ENCODE measurements at regions not wholly inside any gene's neighbourhood (a gene's known extent, or its start where the extent isn't known, plus 50 kb on each side); places are given as distances from the start of the nearest gene placed in this dataset.
"Not testable (repeated sequence)": the region's sequence is repeated elsewhere in the genome, so short reads cannot be mapped to it uniquely, and the experiment has no call there.

DNA sequence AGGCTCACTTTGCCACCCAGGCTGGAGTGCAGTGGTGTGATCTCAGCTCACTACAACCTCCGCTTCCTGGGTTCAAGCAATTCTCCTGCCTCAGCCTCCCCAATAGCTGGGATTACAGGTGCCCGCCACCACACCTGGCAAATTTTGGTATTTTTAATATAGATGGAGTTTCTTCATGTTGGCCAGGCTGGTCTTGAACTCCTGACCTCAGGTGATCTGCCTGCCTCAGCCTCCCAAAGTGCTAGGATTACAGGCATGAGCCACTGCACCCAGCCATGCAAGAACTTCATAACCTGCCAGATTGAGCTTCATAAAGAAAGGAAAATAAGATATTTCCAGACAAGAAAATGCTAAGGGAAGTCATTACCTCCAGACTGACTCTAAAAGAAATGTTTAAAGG, 4467.2 kb upstream of the OR11H1 start:
- peaks cover 27 to 43% (median 38%) of the 10 kb centered on the region in 11 experiments for H3K9me3 ChIP-seq (replicated peaks in 1 of 11)
- not testable (repeated sequence) for H3K4me3 ChIP-seq, H3K27ac ChIP-seq, H4K20me1 ChIP-seq, H3K4me2 ChIP-seq, H3K4me1 ChIP-seq, H3K36me3 ChIP-seq, H3K27me3 ChIP-seq, H3K9ac ChIP-seq

DNA sequence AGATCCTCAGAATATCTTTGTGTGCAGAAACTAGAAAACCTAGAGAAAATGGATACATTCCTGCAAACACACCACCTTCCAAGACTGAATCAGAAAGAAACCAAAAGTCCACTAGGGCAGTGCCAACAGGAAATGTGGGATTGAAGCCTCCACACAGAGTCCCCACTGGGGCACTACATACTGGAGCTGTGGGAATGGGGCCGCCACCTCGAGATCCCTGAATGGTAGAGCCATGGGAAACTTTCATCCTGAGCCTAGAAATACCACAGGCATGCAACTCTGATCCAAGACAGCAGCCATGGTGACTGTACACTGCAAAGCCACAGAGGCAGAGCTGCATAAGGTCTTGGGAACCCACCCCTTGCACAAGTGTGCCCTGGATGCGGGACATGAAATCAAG, 4465.5 kb upstream of the OR11H1 start:
- H3K4me3 ChIP-seq, H3K27me3 ChIP-seq, H3K36me3 ChIP-seq, H3K27ac ChIP-seq, H4K20me1 ChIP-seq, H3K9ac ChIP-seq, H3K4me1 ChIP-seq, H3K4me2 ChIP-seq: not testable (repeated sequence)
- H3K9me3 ChIP-seq (replicated peaks in 1 of 11), result peaks cover 28 to 43% (median 37%) of the 10 kb centered on the region in 11 experiments

DNA sequence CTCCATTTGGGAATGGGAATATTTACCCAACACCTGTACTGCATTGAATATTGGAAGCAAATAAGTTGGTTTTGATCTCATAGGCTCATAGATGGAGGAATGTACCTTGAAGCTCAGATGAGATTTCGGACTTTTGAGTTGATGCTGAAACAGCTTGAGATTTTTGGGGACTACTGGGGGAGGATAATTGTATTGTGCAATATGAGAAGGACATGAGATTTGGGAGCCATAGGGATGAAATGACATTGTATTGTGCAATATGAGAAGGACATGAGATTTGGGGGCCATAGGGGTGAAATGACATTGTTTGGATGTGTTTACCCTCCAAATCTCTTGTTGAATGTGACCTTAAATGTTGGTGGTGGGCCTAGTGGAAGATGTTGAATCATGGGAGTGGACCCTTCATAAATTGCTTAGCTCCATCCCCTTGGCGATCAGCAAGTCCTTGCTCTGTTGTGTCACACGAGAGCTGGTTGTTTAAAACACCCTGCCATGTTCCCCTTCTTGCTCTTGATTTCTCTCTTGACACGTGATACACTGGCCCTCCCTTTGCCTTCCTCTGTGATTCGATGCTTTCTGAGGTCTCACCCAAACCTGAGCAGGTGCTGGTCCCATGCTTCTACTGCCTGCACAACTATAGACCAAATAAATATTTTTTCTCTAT, 4464.8 kb upstream of the OR11H1 start:
- not testable (repeated sequence) for H4K20me1 ChIP-seq, H3K27ac ChIP-seq, H3K4me3 ChIP-seq, H3K4me1 ChIP-seq, H3K27me3 ChIP-seq, H3K4me2 ChIP-seq, H3K9ac ChIP-seq, H3K36me3 ChIP-seq
- peaks cover 26 to 43% (median 36%) of the 10 kb centered on the region in 11 experiments for H3K9me3 ChIP-seq (replicated peaks in 1 of 11)
- peak in 6 of 11 experiments; percentile 28 to 71 (median 50); a peak in 7 of 22 replicates for TF ChIP-seq Cebpa-rat (IDR thresholded peaks at IDR 0.05)

DNA sequence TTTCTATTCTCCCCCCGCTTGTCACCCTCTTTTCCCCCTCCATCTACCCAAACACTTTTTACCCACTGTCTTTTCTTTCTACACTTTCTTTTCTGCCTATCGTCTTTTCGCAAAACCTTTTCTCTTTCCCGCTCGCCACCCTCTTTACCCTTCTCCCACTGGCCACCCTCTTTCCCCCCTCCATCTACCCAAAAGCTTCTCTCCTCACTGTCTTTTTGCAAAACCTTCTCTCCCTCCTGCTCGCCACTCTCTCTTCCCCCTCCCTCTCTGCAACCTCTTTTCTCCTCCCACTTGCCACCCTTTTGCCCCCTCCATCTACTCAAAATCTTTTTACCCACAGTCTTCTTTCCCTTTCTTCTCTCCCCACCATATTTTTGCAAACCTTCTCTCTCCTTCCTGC, 4462.8 kb upstream of the OR11H1 start:
- H3K9ac ChIP-seq, H3K4me2 ChIP-seq, H3K4me3 ChIP-seq, H3K27ac ChIP-seq, H3K4me1 ChIP-seq, H4K20me1 ChIP-seq, H3K36me3 ChIP-seq, H3K27me3 ChIP-seq: not testable (repeated sequence)
- peaks cover 21 to 38% (median 29%) of the 10 kb centered on the region in 11 experiments for H3K9me3 ChIP-seq (replicated peaks in 1 of 11)

DNA sequence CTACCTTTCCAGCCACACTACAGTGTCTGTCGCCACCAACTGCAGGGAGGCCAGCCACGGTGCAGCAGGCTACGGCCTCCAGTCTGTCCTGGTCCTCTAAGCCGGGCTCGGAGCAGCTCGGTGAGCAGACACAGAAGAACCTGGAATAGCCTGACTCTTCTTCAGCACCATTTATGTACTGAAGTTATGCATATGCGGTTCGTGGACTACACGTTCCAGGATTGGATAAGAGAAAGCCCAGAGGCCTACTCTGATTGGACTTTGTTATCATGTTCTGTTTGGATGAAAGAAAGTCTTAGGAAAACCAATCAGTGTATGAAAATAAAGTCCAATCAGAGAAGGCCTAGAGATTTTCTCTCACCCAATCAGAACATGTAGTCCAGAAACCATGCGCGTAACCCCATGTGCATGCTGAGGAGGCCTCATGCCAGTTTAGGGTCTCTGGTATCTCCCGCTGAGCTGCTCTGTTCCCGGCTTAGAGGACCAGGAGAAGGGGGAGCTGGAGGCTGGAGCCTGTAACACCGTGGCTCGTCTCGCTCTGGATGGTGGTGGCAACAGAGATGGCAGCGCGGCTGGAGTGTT, 4462.0 kb upstream of the OR11H1 start:
- H3K4me2 ChIP-seq, H3K4me1 ChIP-seq, H4K20me1 ChIP-seq, H3K27ac ChIP-seq, H3K36me3 ChIP-seq, H3K9ac ChIP-seq, H3K4me3 ChIP-seq, H3K27me3 ChIP-seq: not testable (repeated sequence)
- peaks cover 21 to 38% (median 29%) of the 10 kb centered on the region in 11 experiments for H3K9me3 ChIP-seq (replicated peaks in 1 of 11)

DNA sequence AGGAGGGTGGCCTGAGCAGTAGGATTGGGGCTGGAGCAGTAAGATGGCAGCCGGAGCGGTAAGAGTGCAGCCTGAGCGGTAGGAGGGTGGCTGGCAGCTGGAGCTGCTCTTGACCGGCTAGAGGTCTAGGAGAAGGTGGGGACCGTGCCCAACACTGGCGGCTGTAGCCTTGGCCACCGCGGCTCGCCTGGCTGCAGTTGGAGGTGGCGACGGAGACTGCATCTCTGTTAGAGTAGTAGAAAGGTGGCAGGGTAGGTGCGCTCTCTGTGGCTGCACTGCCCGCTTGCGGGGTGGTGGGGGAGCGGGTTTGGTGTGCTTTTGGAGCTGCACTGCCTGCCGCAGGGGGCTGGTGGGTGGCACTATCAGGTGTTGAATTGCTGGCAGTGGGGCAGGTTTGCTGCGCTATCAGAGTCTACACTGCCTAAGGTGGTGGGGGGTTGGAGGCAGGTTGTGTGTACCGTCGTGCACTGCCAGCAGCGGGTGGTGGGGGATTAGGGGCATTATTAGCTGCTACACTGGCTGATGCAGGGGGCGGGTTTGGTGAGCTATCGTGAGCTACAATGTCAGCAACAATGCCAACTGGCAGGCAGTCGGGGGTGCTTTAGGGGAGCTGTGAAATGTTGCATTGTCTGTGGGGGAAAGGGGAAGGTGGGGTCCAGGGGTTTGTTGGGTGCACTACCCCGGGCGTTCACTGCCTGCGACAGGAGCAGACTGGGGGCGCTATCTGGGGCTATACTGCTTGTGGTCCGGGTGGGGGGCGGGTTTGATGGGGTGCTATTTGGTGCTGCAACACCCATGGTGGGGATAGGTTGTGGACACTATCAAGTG, 4461.3 kb upstream of the OR11H1 start:
- no peak for TF ChIP-seq Cebpa-rat (IDR thresholded peaks at IDR 0.05)
- H4K20me1 ChIP-seq, result no peaks in the 10 kb centered on the region
- H3K36me3 ChIP-seq, result no peaks in the 10 kb centered on the region
- no peak overlapping the region for H3K4me3 ChIP-seq
- no peak overlapping the region for H3K27ac ChIP-seq
- H3K4me1 ChIP-seq, result no peaks in the 10 kb centered on the region
- no peak overlapping the region for H3K4me2 ChIP-seq
- no peaks in the 10 kb centered on the region for H3K27me3 ChIP-seq
- peaks cover 21 to 38% (median 29%) of the 10 kb centered on the region in 11 experiments for H3K9me3 ChIP-seq (replicated peaks in 1 of 11)
- H3K9ac ChIP-seq, result no peak overlapping the region

DNA sequence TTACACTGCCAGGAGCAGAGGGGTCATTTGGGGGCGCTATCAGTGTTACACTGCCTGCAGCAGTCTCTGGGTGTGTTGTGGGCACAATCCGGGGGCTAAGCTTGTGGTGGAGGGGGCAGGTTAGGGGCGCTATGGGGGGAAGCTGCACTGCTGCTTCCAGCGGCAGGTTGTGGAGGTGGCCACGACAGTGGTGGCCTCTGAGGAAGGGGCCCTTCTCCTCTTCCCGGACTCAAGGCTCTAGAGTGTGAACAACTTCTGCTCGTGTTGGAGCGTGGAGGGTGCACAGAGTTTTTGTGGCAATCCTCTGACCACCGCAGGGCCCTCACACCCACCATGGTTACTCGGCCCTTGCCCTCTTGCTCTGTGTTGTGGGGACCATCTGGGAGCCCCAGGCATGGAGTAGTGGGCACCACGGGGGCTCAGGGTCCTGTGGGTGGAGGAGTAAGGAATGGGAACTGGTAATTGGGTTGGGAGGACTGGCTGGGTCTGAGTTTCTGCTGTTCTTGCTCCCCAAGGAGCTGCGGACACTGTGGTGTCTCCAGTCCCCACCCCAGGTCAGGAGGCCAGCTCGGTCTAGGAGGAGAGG, 4460.6 kb upstream of the OR11H1 start:
- not testable (repeated sequence) for H4K20me1 ChIP-seq, H3K4me1 ChIP-seq, H3K4me3 ChIP-seq, H3K4me2 ChIP-seq, H3K36me3 ChIP-seq, H3K27ac ChIP-seq, H3K27me3 ChIP-seq, H3K9ac ChIP-seq
- peaks cover 21 to 38% (median 29%) of the 10 kb centered on the region in 11 experiments for H3K9me3 ChIP-seq (replicated peaks in 1 of 11)

DNA sequence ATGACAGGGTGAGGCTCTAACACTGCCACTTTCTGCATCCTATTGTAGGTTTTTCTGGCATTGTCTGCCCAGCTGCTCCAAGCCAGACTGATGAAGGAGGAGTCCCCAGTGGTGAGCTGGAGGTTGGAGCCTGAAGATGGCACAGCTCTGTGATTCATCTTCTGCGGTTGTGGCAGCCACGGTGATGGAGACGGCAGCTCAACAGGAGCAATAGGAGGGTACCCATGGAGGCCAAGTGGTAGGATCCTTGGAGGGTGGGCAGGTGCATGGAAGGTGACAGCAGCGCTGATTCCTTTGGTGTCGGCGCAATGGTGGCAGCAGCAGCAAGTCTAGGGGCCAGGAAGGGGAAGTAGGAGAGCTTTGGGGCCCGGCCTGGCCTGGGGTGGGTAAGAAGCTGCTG, 4460.1 kb upstream of the OR11H1 start:
- not testable (repeated sequence) for H4K20me1 ChIP-seq, H3K36me3 ChIP-seq, H3K4me2 ChIP-seq, H3K4me3 ChIP-seq, H3K27me3 ChIP-seq, H3K9ac ChIP-seq, H3K4me1 ChIP-seq, H3K27ac ChIP-seq
- H3K9me3 ChIP-seq (replicated peaks in 1 of 11), result peaks cover 21 to 38% (median 29%) of the 10 kb centered on the region in 11 experiments

DNA sequence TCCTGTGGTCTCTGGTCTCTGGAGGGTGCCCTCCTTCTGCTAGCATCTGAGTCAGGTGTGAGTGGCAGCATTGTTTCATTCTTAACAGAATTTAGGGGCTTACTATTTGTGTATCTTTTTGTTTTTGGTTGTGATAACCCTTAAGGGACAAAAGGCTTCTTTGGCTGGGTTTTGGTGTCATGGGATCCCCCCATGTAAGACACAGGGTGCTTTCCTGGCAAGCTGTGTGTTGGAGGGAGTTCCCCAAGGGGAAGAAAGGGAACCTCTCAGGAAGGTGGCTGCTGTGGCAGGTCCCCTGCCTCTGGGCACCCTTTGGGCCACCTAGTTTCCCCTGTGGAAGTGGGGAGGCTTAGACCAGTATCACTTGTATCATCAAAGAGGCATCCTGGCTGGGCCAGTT, 4459.6 kb upstream of the OR11H1 start:
- H3K9ac ChIP-seq, H3K4me1 ChIP-seq, H3K27ac ChIP-seq, H4K20me1 ChIP-seq, H3K4me2 ChIP-seq, H3K4me3 ChIP-seq, H3K36me3 ChIP-seq, H3K27me3 ChIP-seq: not testable (repeated sequence)
- peaks cover 21 to 38% (median 29%) of the 10 kb centered on the region in 11 experiments for H3K9me3 ChIP-seq (replicated peaks in 1 of 11)

Measured in BLaER1 treated with 17β-estradiol and CSF1 and Interleukin-3, amounts not matched to agents 10 nM and 100 nM (cell line).